Prostate gland (tissue), 2 donors: ENCODE measurements at regions not wholly inside any gene's neighbourhood (a gene's known extent, or its start where the extent isn't known, plus 50 kb on each side); places are given as distances from the start of the nearest gene placed in this dataset.

ENCODE experiments used
- DNase-seq: peaks from one replicate; pipeline ENCODE4 v3.0.0-alpha.2; 2019; ENCODE audit warnings: low spot score
- H3K27ac ChIP-seq, 2 donors: fragments of 200-600 bp; sonication (generic); 2 replicates each; pipeline ENCODE4 v1.5.1; 2017 to 2019
- H3K27me3 ChIP-seq: fragments of 200-600 bp; sonication (generic); replicated peaks from 2 replicates; pipeline ENCODE4 v1.5.1; 2019; ENCODE audit not compliant: insufficient read depth
- H3K36me3 ChIP-seq, 2 donors: fragments of 200-600 bp; sonication (generic); 1 replicate in 1 of 2; 2 replicates in 1 of 2; pipeline versions ENCODE4 v1.5.1 to v1.8.1; 2017 to 2019
- H3K4me1 ChIP-seq: fragments of 200-600 bp; sonication (generic); replicated peaks from 2 replicates; pipeline ENCODE4 v1.5.1; 2019
- H3K4me3 ChIP-seq, 2 donors: fragments of 200-600 bp; sonication (generic); 2 replicates each; pipeline ENCODE4 v1.5.1; 2017 to 2019
- H3K9me3 ChIP-seq: fragments of 200-600 bp; sonication (generic); 2 replicates; pipeline ENCODE4 v1.5.1; 2017
- POLR2A ChIP-seq: fragments of 450-650 bp; IDR thresholded peaks from one replicate; pipeline ENCODE4 v1.6.1; 2016; ENCODE audit warnings: antibody characterized with exemption, mild to moderate bottlenecking
- POLR2AphosphoS5 ChIP-seq: sonication (generic); formaldehyde crosslinking; IDR thresholded peaks from one replicate; pipeline ENCODE4 v1.6.1; 2017; ENCODE audit warnings: antibody characterized with exemption
- WGBS: methylation state at CpG from one replicate; pipeline ENCODE4 v1.1.5; 2018; 5-methylcytosine and 5-hydroxymethylcytosine counted together
- intact Hi-C: fragments of 100-400 bp; cut with DNase I; formaldehyde crosslinking; loops from one replicate; pipeline ENCODE4 v1.14.2; 2022
- TF ChIP-seq, protein P1 (sequence below), 4 experiments: fragments of 200-600 bp in 2 of 4; fragments of 450-650 bp in 2 of 4; sonication (generic) in 2 of 4; IDR thresholded peaks; 1 replicate in 3 of 4; 2 replicates in 1 of 4; pipeline ENCODE4 v1.5.1; 2016 to 2019; ENCODE audit warnings: antibody characterized with exemption in 4 of 4, mild to moderate bottlenecking in 2 of 4, moderate library complexity in 2 of 4

DNA sequence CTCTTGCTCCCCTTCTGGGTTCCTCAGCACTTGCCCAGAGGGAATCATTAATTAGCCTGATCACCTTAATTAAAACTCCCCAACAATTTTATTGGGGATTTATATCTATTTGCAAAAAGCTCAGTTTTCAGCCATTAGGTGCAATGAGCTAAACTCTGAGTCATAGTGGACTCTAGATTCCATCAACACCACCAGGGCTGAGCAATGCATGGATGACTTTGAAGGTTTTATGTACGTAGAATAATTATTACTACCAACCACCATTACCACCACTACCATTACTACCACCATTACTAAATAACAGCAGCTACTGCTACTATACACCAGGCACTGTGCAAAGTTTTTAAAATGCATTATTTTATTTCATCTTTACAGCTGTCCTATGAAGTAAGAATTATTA lies 81.2 kb downstream of the ZNF621 start:
- DNase-seq = no peak
- 86% methylated on average over 1 of the region's 1 CpG for WGBS
- intact Hi-C loops = no loop called here
- H3K36me3 ChIP-seq = no peaks in the 10 kb centered on the region
- no peaks in the 10 kb centered on the region for H3K27me3 ChIP-seq
- H3K4me3 ChIP-seq = no peak overlapping the region
- H3K4me1 ChIP-seq = no peaks in the 10 kb centered on the region
- H3K9me3 ChIP-seq = no peaks in the 10 kb centered on the region
- no peak overlapping the region for H3K27ac ChIP-seq
- TF ChIP-seq POLR2A = no peak
- TF ChIP-seq, protein P1, sequence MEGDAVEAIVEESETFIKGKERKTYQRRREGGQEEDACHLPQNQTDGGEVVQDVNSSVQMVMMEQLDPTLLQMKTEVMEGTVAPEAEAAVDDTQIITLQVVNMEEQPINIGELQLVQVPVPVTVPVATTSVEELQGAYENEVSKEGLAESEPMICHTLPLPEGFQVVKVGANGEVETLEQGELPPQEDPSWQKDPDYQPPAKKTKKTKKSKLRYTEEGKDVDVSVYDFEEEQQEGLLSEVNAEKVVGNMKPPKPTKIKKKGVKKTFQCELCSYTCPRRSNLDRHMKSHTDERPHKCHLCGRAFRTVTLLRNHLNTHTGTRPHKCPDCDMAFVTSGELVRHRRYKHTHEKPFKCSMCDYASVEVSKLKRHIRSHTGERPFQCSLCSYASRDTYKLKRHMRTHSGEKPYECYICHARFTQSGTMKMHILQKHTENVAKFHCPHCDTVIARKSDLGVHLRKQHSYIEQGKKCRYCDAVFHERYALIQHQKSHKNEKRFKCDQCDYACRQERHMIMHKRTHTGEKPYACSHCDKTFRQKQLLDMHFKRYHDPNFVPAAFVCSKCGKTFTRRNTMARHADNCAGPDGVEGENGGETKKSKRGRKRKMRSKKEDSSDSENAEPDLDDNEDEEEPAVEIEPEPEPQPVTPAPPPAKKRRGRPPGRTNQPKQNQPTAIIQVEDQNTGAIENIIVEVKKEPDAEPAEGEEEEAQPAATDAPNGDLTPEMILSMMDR (IDR thresholded peaks at IDR 0.05) = no peak
- no peak for TF ChIP-seq POLR2AphosphoS5

GRCh38 chr3:40608091-40608490 lies 83.3 kb downstream of the ZNF621 start:
- Histone ChIP-seq H3K4me3 (no peak overlapping the region), H3K36me3 (no peaks in the 10 kb centered on the region), H3K4me1 (no peaks in the 10 kb centered on the region), H3K27ac (no peak overlapping the region), H3K9me3 (no peaks in the 10 kb centered on the region), H3K27me3 (no peaks in the 10 kb centered on the region)
- 65% methylated on average over 2 of the region's 2 CpGs for WGBS
- no peak for DNase-seq
- intact Hi-C loops = no loop called here
- TF ChIP-seq POLR2A (no peak), POLR2AphosphoS5 (no peak)
- TF ChIP-seq, protein P1 (IDR thresholded peaks at IDR 0.05) = no peak

DNA sequence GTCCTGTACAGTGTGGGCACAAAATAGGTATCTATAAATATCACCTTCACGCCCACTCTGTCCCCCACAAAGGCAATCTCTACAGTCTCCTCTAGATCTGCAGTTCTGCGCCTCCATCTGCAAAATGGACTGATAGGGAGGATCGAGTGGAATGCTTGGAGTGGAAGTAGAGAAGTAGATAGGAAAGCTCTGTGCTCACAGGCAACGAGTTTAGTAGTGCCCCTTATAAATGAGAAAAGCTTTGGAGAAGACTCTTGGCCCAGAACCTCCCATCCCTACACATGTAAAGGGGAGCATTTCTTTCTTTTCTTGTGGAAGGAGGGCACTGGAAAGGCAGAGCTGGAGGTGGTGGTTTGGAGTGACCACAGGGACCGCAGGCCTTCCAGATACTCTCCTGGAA lies 88.5 kb downstream of the ZNF621 start:
- H3K4me3 ChIP-seq = no peak overlapping the region
- intact Hi-C loops = no loop called here
- no peaks in the 10 kb centered on the region for H3K36me3 ChIP-seq
- DNase-seq = no peak
- TF ChIP-seq POLR2A = no peak
- no peak for TF ChIP-seq POLR2AphosphoS5
- TF ChIP-seq, protein P1 (IDR thresholded peaks at IDR 0.05) = no peak
- no peaks in the 10 kb centered on the region for H3K4me1 ChIP-seq
- no peaks in the 10 kb centered on the region for H3K9me3 ChIP-seq
- no peaks in the 10 kb centered on the region for H3K27me3 ChIP-seq
- WGBS = 96% methylated on average over 5 of the region's 5 CpGs
- no peak overlapping the region for H3K27ac ChIP-seq

GRCh38 chr3:40615110-40615915 lies 90.6 kb downstream of the ZNF621 start:
- intact Hi-C loops = no loop called here

More at GRCh38 chr3:40615110-40615915, 90.6 kb downstream of the ZNF621 start:
- Histone ChIP-seq H3K9me3 (no peaks in the 10 kb centered on the region), H3K4me3 (peak overlapping the region in 1 of 2 donors; percentile 2), H3K27me3 (no peaks in the 10 kb centered on the region), H3K4me1 (no peaks in the 10 kb centered on the region), H3K27ac (no peak overlapping the region), H3K36me3 (no peaks in the 10 kb centered on the region)
- 29% methylated on average over 33 of the region's 33 CpGs for WGBS
- no peak for DNase-seq
- TF ChIP-seq, protein P1 (IDR thresholded peaks at IDR 0.05) = no peak
- TF ChIP-seq POLR2AphosphoS5 = no peak
- TF ChIP-seq POLR2A = no peak
